ENCODE measurements at regions not wholly inside any gene's neighbourhood (a gene's known extent, or its start where the extent isn't known, plus 50 kb on each side); places are given as distances from the start of the nearest gene placed in this dataset.

GRCh38 chr10:58996866-58997265 lies 179.6 kb upstream of the PHYHIPL start:
- DNase-seq = no peak

- no peak for DNase-seq
Observed at GRCh38 chr10:58998924-58999713, 177.3 kb upstream of the PHYHIPL start.

- no peak for DNase-seq
Observed at GRCh38 chr10:59000162-59000825, 176.1 kb upstream of the PHYHIPL start.

GRCh38 chr10:59002011-59002410 lies 174.4 kb upstream of the PHYHIPL start:
- no peak for DNase-seq

- no peak for DNase-seq
Observed at GRCh38 chr10:59003203-59003602, 173.2 kb upstream of the PHYHIPL start.

- DNase-seq = no peak
Observed at GRCh38 chr10:59004392-59004791, 172.1 kb upstream of the PHYHIPL start.

GRCh38 chr10:59006511-59007306 lies 169.7 kb upstream of the PHYHIPL start:
- DNase-seq = no peak

- no peak for DNase-seq
Observed at GRCh38 chr10:59007307-59008025, 169.0 kb upstream of the PHYHIPL start.

GRCh38 chr10:59008452-59008851 lies 168.0 kb upstream of the PHYHIPL start:
- no peak for DNase-seq

- no peak for DNase-seq
Observed at GRCh38 chr10:59011972-59012632, 164.3 kb upstream of the PHYHIPL start.

- DNase-seq = no peak
Observed at GRCh38 chr10:59012839-59013238, 163.6 kb upstream of the PHYHIPL start.

GRCh38 chr10:59016043-59016442 lies 160.4 kb upstream of the PHYHIPL start:
- DNase-seq = no peak

- DNase-seq = no peak
Observed at GRCh38 chr10:59018977-59019376, 157.5 kb upstream of the PHYHIPL start.

GRCh38 chr10:59019603-59020002 lies 156.8 kb upstream of the PHYHIPL start:
- DNase-seq = no peak

- no peak for DNase-seq
Observed at GRCh38 chr10:59020502-59020901, 155.9 kb upstream of the PHYHIPL start.

GRCh38 chr10:59025981-59026765 lies 150.3 kb upstream of the PHYHIPL start:
- no peak for DNase-seq

- no peak for DNase-seq
Observed at GRCh38 chr10:59027975-59028655, 148.3 kb upstream of the PHYHIPL start.

- DNase-seq = no peak
Observed at GRCh38 chr10:59033622-59034021, 142.8 kb upstream of the PHYHIPL start.

GRCh38 chr10:59036311-59037017 lies 140.0 kb upstream of the PHYHIPL start:
- DNase-seq = no peak

- no peak for DNase-seq
Observed at GRCh38 chr10:59037018-59037389, 139.4 kb upstream of the PHYHIPL start.
